ENCODE measurements at regions not wholly inside any gene's neighbourhood (a gene's known extent, or its start where the extent isn't known, plus 50 kb on each side); places are given as distances from the start of the nearest gene placed in this dataset.

DNA sequence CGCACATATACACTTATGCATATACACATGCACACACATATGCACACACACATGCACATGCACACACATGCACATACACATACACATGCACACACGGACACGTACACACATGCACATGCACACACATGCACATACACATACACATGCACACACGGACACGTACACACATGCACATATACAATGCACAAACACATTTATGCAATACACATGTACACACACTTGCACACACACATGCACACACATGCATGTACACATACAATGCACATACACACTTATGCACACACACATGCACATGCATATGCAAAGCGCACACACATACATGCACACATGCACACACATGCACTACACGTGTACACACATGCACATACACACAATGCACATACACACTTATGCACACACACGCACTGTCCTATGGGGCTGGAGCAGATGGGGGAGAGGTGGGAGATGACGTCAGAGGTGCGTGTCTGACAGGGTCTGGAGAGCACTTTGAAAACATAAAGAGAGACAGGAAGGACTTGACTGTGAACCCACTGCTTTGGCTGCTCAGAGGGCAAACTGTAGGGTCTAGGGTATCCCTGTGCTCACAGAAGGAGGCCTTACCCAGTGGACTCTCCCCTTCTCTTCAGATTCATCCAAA, 108.2 kb downstream of the UQCRFS1 start:
- ChIA-PET POLR2A (no interaction called here), CTCF (no interaction called here)
- TF ChIP-seq, protein P1, sequence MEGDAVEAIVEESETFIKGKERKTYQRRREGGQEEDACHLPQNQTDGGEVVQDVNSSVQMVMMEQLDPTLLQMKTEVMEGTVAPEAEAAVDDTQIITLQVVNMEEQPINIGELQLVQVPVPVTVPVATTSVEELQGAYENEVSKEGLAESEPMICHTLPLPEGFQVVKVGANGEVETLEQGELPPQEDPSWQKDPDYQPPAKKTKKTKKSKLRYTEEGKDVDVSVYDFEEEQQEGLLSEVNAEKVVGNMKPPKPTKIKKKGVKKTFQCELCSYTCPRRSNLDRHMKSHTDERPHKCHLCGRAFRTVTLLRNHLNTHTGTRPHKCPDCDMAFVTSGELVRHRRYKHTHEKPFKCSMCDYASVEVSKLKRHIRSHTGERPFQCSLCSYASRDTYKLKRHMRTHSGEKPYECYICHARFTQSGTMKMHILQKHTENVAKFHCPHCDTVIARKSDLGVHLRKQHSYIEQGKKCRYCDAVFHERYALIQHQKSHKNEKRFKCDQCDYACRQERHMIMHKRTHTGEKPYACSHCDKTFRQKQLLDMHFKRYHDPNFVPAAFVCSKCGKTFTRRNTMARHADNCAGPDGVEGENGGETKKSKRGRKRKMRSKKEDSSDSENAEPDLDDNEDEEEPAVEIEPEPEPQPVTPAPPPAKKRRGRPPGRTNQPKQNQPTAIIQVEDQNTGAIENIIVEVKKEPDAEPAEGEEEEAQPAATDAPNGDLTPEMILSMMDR (IDR thresholded peaks at IDR 0.05; ENCODE audit: control extremely low read depth, extremely low read depth, low read depth, missing control alignments) = no peak
- DNase-seq (ENCODE audit: extremely low spot score) = no peak

DNA sequence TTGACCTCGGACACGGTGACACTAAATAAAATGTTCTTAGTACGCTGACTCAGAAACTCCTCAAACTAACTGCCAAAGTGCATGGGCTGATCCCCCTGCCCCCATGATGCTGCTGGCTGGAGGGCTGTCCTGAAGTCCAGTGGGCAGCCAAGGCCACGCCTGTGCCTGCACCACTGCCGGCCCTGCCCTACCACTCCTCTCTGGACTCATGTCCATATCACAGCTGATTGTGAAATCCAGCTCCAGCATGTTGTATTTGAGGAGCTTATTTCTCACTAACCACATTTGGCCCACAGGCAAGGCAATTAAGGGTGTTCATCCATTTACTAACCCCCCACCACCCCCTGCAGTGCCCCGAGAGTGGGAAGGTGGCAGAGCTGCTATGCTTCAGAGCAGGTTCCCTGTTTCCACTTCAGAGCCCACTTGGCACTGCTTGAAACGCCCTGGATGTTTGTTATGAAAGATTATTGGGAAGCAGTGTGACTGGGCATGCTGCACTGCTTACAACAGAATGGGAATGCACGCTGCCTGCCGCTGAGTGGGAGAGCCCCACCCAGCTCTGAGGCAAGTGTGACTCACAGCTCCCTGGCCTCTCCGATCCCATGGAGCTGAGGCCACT, 114.0 kb downstream of the UQCRFS1 start:
- ChIA-PET POLR2A (no interaction called here), CTCF (no interaction called here)
- no peak for DNase-seq (ENCODE audit: extremely low spot score)
- TF ChIP-seq, protein P1 (IDR thresholded peaks at IDR 0.05; ENCODE audit: control extremely low read depth, extremely low read depth, low read depth, missing control alignments) = no peak

DNA sequence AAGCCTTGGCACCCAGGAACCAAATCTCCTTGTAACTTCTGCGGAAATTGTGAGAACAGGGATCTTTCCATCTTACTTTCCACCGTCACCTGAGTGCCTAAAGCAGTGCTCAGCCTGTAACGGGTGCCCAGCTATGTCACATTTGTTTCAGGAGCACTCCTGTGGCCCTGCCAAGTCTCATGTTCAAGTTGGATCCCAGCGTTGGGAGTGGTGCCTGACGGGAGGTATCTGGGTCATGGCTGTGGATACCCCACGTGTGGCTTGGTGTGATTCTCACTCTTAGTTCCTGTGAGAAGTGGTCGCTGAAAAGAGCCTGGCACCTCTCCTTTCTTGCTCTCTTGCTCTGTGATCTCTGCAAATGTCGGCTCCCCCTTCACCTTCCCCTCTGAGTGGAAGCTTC, 114.9 kb downstream of the UQCRFS1 start:
- POLR2A ChIA-PET = no interaction called here
- CTCF ChIA-PET = no interaction called here

DNA sequence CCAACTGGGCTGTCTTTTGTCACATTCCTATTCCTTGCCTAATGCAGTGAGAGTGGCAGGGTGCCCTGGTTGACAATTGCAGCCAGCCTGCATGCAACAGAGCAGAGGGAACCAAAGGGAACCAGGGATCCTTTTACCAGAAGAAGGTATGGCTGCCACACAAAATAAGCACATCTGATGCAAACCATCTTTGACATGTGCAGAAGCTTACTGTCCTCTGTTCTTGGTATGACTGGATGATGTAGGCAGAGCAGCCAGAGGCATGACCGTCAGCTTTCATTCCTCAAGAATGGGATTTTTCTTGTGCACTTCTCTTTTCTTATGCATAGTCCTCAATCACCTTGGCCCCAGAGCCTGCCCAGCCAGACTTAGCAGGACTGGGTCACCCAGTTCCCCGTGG, 116.1 kb downstream of the UQCRFS1 start:
- TF ChIP-seq, protein P1 (IDR thresholded peaks at IDR 0.05; ENCODE audit: control extremely low read depth, extremely low read depth, low read depth, missing control alignments) = no peak
- ChIA-PET CTCF (interaction anchor here (0.9 kb wide), 1 partner anchor 184 kb away, joined by 3 read pairs; no protein-coding TSS in a partner anchor), POLR2A (no interaction called here)
- DNase-seq (ENCODE audit: extremely low spot score) = no peak

More for the DNA sequence above, 114.9 kb downstream of the UQCRFS1 start:
- TF ChIP-seq, protein P1 (IDR thresholded peaks at IDR 0.05; ENCODE audit: control extremely low read depth, extremely low read depth, low read depth, missing control alignments) = no peak
- no peak for DNase-seq (ENCODE audit: extremely low spot score)

DNA sequence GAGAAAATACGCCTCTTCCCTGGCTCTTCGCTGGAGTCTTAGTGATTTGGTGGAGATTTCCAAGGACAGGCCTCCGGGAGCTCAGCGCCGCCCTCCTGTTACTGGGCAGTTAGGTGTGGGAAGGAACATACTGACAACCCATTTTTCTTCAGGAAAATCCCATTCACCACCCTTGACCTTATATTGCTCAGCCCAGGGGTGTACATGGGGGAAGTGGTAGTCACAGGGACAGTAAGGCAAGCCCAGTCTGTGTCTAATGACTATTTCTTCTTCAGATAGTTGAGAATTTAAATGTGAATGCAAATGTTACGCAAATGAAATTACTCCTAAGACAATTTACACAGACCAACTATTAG, 119.4 kb downstream of the UQCRFS1 start:
- ChIA-PET POLR2A (no interaction called here), CTCF (no interaction called here)
- TF ChIP-seq, protein P1 (IDR thresholded peaks at IDR 0.05; ENCODE audit: control extremely low read depth, extremely low read depth, low read depth, missing control alignments) = no peak
- no peak for DNase-seq (ENCODE audit: extremely low spot score)

DNA sequence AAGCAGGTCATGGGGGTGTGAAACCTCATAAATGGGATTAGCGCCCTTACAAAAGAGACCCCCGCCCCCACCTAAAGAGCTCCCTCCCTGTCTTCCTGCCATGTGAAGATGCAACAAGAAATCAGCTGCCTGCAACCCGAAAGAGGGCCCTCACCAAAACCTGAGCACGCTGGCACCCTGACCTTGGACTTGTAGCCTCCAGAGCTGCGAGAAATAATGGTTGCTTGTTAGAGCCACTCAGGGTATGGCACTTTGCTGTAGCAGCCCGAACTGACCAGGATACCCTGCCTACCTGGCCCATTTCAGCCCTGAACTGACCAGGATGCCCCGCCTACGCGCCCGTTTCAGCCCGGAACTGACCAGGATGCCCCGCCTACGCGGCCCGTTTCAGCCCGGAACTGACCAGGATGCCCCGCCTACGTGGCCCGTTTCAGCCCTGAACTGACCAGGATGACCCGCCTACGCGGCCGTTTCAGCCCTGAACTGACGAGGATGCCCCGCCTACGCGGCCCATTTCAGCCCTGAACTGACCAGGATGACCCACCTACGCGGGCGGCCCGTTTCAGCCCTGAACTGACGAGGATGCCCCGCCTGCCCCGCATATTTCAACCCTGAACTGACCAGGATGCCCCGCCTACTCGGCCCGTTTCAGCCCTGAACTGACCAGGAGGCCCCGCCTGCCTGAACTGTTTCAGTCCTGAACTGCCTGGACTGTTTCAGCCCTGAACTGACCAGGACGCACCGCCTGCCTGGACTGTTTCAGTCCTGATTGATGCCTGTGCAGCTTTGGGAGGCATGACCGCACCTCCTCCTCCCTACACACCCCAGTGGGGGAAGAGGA, 120.0 kb downstream of the UQCRFS1 start:
- TF ChIP-seq, protein P1 (IDR thresholded peaks at IDR 0.05; ENCODE audit: control extremely low read depth, extremely low read depth, low read depth, missing control alignments) = no peak
- DNase-seq (ENCODE audit: extremely low spot score) = no peak
- ChIA-PET POLR2A (no interaction called here), CTCF (no interaction called here)
